Neural cell (in vitro differentiated cells): ENCODE measurements at regions not wholly inside any gene's neighbourhood (a gene's known extent, or its start where the extent isn't known, plus 50 kb on each side); places are given as distances from the start of the nearest gene placed in this dataset.

Source experiments
- H2AFZ ChIP-seq: fragments of 200-600, 300-800 bp; sonication (generic), shearing (Covaris generic); 2 replicates; pipeline ENCODE4 v1.6.0; 2014; ENCODE audit warnings: low read depth, mild to moderate bottlenecking, antibody characterized with exemption, low read length, moderate library complexity
- H3F3A ChIP-seq: fragments of 200-600 bp; shearing (Covaris generic); 2 replicates; pipeline ENCODE4 v1.6.1; 2016; ENCODE audit warnings: mild to moderate bottlenecking, moderate library complexity, mixed read lengths, antibody characterized with exemption, low read length; ENCODE audit not compliant: insufficient read depth, poor library complexity, severe bottlenecking
- H3K27ac ChIP-seq: fragments of 200-600, 300-800 bp; sonication (generic), shearing (Covaris generic); 2 replicates; pipeline ENCODE4 v1.5.1; 2014; ENCODE audit warnings: mild to moderate bottlenecking, low read length, moderate library complexity
- H3K27me3 ChIP-seq: fragments of 300-800, 200-600 bp; sonication (generic), shearing (Covaris generic); 2 replicates; pipeline ENCODE4 v1.6.0; 2014; ENCODE audit warnings: mild to moderate bottlenecking, low read depth, low read length, moderate library complexity; ENCODE audit not compliant: insufficient read depth
- H3K36me3 ChIP-seq: fragments of 300-800, 200-600 bp; sonication (generic), shearing (Covaris generic); 2 replicates; pipeline ENCODE4 v1.5.1; 2014; ENCODE audit warnings: mild to moderate bottlenecking, antibody characterized with exemption, low read length, moderate library complexity; ENCODE audit not compliant: insufficient read depth
- H3K4me2 ChIP-seq: fragments of 300-800, 200-600 bp; sonication (generic), shearing (Covaris generic); 2 replicates; pipeline ENCODE4 v1.6.0; 2014; ENCODE audit warnings: mild to moderate bottlenecking, low read length
- H3K4me3 ChIP-seq: fragments of 300-800, 200-600 bp; sonication (generic), shearing (Covaris generic); 2 replicates; pipeline ENCODE4 v1.5.1; 2014; ENCODE audit warnings: mild to moderate bottlenecking, low read length, moderate library complexity
- H3K79me2 ChIP-seq: fragments of 200-600 bp; shearing (Covaris generic); replicated peaks from 2 replicates; pipeline ENCODE4 v1.6.0; 2014; ENCODE audit warnings: mild to moderate bottlenecking, low read length, moderate library complexity; ENCODE audit not compliant: insufficient read depth
- H3K9ac ChIP-seq: fragments of 300-800, 200-600 bp; sonication (generic), shearing (Covaris generic); 2 replicates; pipeline ENCODE4 v1.6.1; 2016; ENCODE audit warnings: mild to moderate bottlenecking, low read length, mixed read lengths
- H3K9me2 ChIP-seq: fragments of 200-600 bp; shearing (Covaris generic); 2 replicates; pipeline ENCODE4 v1.6.1; 2016; ENCODE audit warnings: mild to moderate bottlenecking, low read length, mixed read lengths; ENCODE audit not compliant: insufficient read depth
- H3K9me3 ChIP-seq: fragments of 200-600, 300-800 bp; sonication (generic), shearing (Covaris generic); 2 replicates; pipeline ENCODE4 v1.6.1; 2016; ENCODE audit warnings: mild to moderate bottlenecking, mixed run types, low read length, moderate library complexity, mixed read lengths
- H4K20me1 ChIP-seq: fragments of 200-600 bp; shearing (Covaris generic); 2 replicates; pipeline ENCODE4 v1.6.1; 2016; ENCODE audit warnings: mild to moderate bottlenecking, mixed run types; ENCODE audit not compliant: insufficient read depth
- EP300 ChIP-seq: fragments of 450-650 bp; conservative IDR thresholded peaks from 2 replicates; pipeline ENCODE4 v1.6.1; 2014; ENCODE audit warnings: antibody characterized with exemption, mild to moderate bottlenecking, moderate library complexity; ENCODE audit not compliant: poor library complexity, severe bottlenecking
- EZH2 ChIP-seq: fragments of 200-600, 300-800 bp; shearing (Covaris generic), sonication (generic); IDR thresholded peaks from 2 replicates; pipeline ENCODE4 v1.6.1; 2014; ENCODE audit warnings: antibody characterized with exemption, low read length, borderline replicate concordance, mild to moderate bottlenecking; ENCODE audit not compliant: insufficient read depth, poor library complexity, severe bottlenecking
- MXI1 ChIP-seq: fragments of 450-650 bp; conservative IDR thresholded peaks from 2 replicates; pipeline ENCODE4 v1.6.1; 2014; ENCODE audit warnings: antibody characterized with exemption, mild to moderate bottlenecking; ENCODE audit not compliant: poor library complexity, severe bottlenecking
- POLR2AphosphoS5 ChIP-seq: IDR thresholded peaks from 2 replicates; pipeline ENCODE4 v1.6.1; 2012
- RAD21 ChIP-seq: fragments of 450-650 bp; conservative IDR thresholded peaks from 2 replicates; pipeline ENCODE4 v1.6.1; 2014; ENCODE audit warnings: antibody characterized with exemption, mild to moderate bottlenecking, moderate library complexity
- SMC3 ChIP-seq: fragments of 450-650 bp; conservative IDR thresholded peaks from 2 replicates; pipeline ENCODE4 v1.6.1; 2014; ENCODE audit warnings: antibody characterized with exemption, mild to moderate bottlenecking, moderate library complexity; ENCODE audit not compliant: poor library complexity
- TAF1 ChIP-seq: IDR thresholded peaks from 2 replicates; pipeline ENCODE4 v1.6.1; 2012; ENCODE audit warnings: low read depth
- TF ChIP-seq, protein P1 (sequence below): fragments of 450-650 bp; IDR thresholded peaks from 2 replicates; pipeline ENCODE4 v1.5.1; 2014; ENCODE audit warnings: antibody characterized with exemption, mild to moderate bottlenecking, moderate library complexity; ENCODE audit not compliant: poor library complexity, severe bottlenecking
- TF ChIP-seq, protein P2 (sequence below): IDR thresholded peaks from 2 replicates; pipeline ENCODE4 v1.6.1; 2012; ENCODE audit warnings: borderline replicate concordance

DNA sequence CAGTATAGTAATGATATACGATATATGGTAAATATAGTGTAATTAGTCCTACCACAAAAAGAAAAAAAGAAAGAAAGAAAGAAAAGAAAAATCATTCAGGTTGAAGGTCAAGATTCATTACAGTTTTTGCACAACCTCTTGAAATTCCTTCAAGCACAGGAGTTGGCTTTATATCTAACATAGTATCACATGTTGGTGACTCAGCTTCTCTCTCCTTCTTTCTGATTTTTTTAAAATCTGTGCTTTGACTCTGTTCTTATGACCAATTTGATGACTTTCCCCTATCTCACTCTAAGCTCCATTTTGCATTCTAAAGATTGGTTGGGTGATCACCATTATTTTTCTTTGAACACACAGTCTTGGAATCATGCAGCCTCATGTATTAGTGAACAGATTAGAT is 148.2 kb upstream of the COL11A1 start:
- Histone ChIP-seq H3K4me3 (no peak overlapping the region), H3K9ac (no peak overlapping the region), H2AFZ (no peak overlapping the region), H3K9me2 (no peaks in the 10 kb centered on the region), H4K20me1 (no peaks in the 10 kb centered on the region), H3K79me2 (no peaks in the 10 kb centered on the region), H3K36me3 (no peaks in the 10 kb centered on the region), H3K9me3 (no peaks in the 10 kb centered on the region), H3K27me3 (no peaks in the 10 kb centered on the region), H3F3A (no peaks in the 10 kb centered on the region), H3K4me2 (no peak overlapping the region), H3K27ac (no peak overlapping the region)
- TF ChIP-seq, protein P1, sequence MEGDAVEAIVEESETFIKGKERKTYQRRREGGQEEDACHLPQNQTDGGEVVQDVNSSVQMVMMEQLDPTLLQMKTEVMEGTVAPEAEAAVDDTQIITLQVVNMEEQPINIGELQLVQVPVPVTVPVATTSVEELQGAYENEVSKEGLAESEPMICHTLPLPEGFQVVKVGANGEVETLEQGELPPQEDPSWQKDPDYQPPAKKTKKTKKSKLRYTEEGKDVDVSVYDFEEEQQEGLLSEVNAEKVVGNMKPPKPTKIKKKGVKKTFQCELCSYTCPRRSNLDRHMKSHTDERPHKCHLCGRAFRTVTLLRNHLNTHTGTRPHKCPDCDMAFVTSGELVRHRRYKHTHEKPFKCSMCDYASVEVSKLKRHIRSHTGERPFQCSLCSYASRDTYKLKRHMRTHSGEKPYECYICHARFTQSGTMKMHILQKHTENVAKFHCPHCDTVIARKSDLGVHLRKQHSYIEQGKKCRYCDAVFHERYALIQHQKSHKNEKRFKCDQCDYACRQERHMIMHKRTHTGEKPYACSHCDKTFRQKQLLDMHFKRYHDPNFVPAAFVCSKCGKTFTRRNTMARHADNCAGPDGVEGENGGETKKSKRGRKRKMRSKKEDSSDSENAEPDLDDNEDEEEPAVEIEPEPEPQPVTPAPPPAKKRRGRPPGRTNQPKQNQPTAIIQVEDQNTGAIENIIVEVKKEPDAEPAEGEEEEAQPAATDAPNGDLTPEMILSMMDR, result no peak
- TF ChIP-seq EP300 (no peak), SMC3 (no peak), MXI1 (no peak), EZH2 (no peak), TAF1 (no peak), POLR2AphosphoS5 (no peak), RAD21 (no peak)
- TF ChIP-seq, protein P2, sequence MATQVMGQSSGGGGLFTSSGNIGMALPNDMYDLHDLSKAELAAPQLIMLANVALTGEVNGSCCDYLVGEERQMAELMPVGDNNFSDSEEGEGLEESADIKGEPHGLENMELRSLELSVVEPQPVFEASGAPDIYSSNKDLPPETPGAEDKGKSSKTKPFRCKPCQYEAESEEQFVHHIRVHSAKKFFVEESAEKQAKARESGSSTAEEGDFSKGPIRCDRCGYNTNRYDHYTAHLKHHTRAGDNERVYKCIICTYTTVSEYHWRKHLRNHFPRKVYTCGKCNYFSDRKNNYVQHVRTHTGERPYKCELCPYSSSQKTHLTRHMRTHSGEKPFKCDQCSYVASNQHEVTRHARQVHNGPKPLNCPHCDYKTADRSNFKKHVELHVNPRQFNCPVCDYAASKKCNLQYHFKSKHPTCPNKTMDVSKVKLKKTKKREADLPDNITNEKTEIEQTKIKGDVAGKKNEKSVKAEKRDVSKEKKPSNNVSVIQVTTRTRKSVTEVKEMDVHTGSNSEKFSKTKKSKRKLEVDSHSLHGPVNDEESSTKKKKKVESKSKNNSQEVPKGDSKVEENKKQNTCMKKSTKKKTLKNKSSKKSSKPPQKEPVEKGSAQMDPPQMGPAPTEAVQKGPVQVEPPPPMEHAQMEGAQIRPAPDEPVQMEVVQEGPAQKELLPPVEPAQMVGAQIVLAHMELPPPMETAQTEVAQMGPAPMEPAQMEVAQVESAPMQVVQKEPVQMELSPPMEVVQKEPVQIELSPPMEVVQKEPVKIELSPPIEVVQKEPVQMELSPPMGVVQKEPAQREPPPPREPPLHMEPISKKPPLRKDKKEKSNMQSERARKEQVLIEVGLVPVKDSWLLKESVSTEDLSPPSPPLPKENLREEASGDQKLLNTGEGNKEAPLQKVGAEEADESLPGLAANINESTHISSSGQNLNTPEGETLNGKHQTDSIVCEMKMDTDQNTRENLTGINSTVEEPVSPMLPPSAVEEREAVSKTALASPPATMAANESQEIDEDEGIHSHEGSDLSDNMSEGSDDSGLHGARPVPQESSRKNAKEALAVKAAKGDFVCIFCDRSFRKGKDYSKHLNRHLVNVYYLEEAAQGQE, result no peak

DNA sequence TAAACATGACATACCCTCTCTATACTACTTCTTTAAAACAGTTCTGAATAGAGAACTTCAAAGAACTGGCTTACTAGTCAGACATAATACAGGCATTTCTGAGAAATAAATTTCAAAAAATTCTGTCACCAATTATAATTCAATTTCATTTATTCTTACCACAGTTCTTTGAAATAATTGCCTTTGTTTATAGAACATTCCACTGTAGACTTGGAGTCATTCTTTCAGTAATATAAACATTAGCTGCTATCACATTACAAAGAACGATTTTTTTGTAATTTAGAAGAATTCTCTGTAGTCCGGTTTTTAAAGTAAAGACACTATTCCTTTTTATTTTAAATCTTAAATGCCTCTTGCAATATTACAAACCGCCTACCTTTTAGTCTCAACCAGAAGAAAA is 146.4 kb upstream of the COL11A1 start:
- Histone ChIP-seq H3K27ac (no peak overlapping the region), H3F3A (no peaks in the 10 kb centered on the region), H3K9me3 (no peaks in the 10 kb centered on the region), H3K27me3 (no peaks in the 10 kb centered on the region), H3K4me3 (no peak overlapping the region), H3K4me2 (no peak overlapping the region), H4K20me1 (no peaks in the 10 kb centered on the region), H3K9ac (no peak overlapping the region), H3K36me3 (no peaks in the 10 kb centered on the region), H3K79me2 (no peaks in the 10 kb centered on the region), H3K9me2 (no peaks in the 10 kb centered on the region), H2AFZ (no peak overlapping the region)
- TF ChIP-seq POLR2AphosphoS5, result no peak
- TF ChIP-seq, protein P2, result no peak
- no peak for TF ChIP-seq EZH2
- no peak for TF ChIP-seq SMC3
- TF ChIP-seq, protein P1, result no peak
- no peak for TF ChIP-seq TAF1
- no peak for TF ChIP-seq EP300
- no peak for TF ChIP-seq RAD21
- TF ChIP-seq MXI1, result no peak
